Mesenchymal stem cell (in vitro differentiated cells and primary cell): ENCODE measurements at regions not wholly inside any gene's neighbourhood (a gene's known extent, or its start where the extent isn't known, plus 50 kb on each side); places are given as distances from the start of the nearest gene placed in this dataset.

Source experiments
- DNase-seq: peaks from one replicate; pipeline ENCODE4 v3.0.0-alpha.2; 2013
- H2AFZ ChIP-seq: one replicate; pipeline ENCODE4 v1.6.1; 2013; ENCODE audit warnings: low read depth, mild to moderate bottlenecking, control low read depth, inconsistent platforms, low read length, moderate library complexity
- H2AK5ac ChIP-seq: 2 replicates; pipeline ENCODE4 v1.6.1; 2013; ENCODE audit warnings: low read length, moderate library complexity, mild to moderate bottlenecking, inconsistent platforms; ENCODE audit not compliant: severe bottlenecking
- H2BK120ac ChIP-seq: one replicate; pipeline ENCODE4 v1.6.1; 2013; ENCODE audit warnings: low read depth, mild to moderate bottlenecking, inconsistent platforms, low read length, moderate library complexity
- H2BK12ac ChIP-seq, 2 experiments: one replicate each; pipeline ENCODE4 v1.6.1; 2013; ENCODE audit warnings: inconsistent platforms in 2 of 2, low read length in 2 of 2, mild to moderate bottlenecking in 2 of 2, moderate library complexity in 2 of 2, control low read depth in 1 of 2
- H2BK15ac ChIP-seq: one replicate; pipeline ENCODE4 v1.6.1; 2013; ENCODE audit warnings: mild to moderate bottlenecking, low read depth, inconsistent platforms; ENCODE audit not compliant: poor library complexity, severe bottlenecking
- H2BK5ac ChIP-seq: 2 replicates; pipeline ENCODE4 v1.6.1; 2013; ENCODE audit warnings: low read depth, mild to moderate bottlenecking, low read length, control low read depth, inconsistent platforms; ENCODE audit not compliant: poor library complexity, severe bottlenecking
- H3K14ac ChIP-seq, 2 experiments: one replicate each; pipeline ENCODE4 v1.6.1; 2013; ENCODE audit warnings: inconsistent platforms in 2 of 2, low read length in 2 of 2, control low read depth in 1 of 2, mild to moderate bottlenecking in 1 of 2, moderate library complexity in 1 of 2
- H3K18ac ChIP-seq, 2 experiments: one replicate each; pipeline ENCODE4 v1.6.1; 2013; ENCODE audit warnings: inconsistent platforms in 2 of 2, low read length in 2 of 2, control low read depth in 1 of 2, low read depth in 1 of 2, mild to moderate bottlenecking in 1 of 2
- H3K23ac ChIP-seq, 2 experiments: one replicate each; pipeline ENCODE4 v1.6.1; 2013; ENCODE audit warnings: inconsistent platforms in 2 of 2, low read length in 2 of 2, mild to moderate bottlenecking in 2 of 2, moderate library complexity in 2 of 2, control low read depth in 1 of 2
- H3K27ac ChIP-seq: 2 replicates; pipeline ENCODE4 v1.5.1; 2013; ENCODE audit warnings: mild to moderate bottlenecking, moderate library complexity, low read length, control low read depth, inconsistent platforms; ENCODE audit not compliant: poor library complexity, severe bottlenecking
- H3K27me3 ChIP-seq, 2 experiments: 2 replicates each; pipeline versions ENCODE4 v1.6.1 to v1.7.0; 2013; ENCODE audit warnings: low read length in 2 of 2, mild to moderate bottlenecking in 2 of 2, moderate library complexity in 2 of 2, control low read depth in 1 of 2, inconsistent platforms in 1 of 2; ENCODE audit not compliant: control insufficient read depth in 1 of 2, insufficient read depth in 1 of 2
- H3K36me3 ChIP-seq, 2 experiments: 2 replicates each; pipeline versions ENCODE4 v1.6.1 to v1.7.0; 2013; ENCODE audit warnings: low read length in 2 of 2, control low read depth in 1 of 2, inconsistent platforms in 1 of 2, low read depth in 1 of 2, mild to moderate bottlenecking in 1 of 2; ENCODE audit not compliant: insufficient read depth in 2 of 2, control insufficient read depth in 1 of 2
- H3K4ac ChIP-seq, 2 experiments: one replicate each; pipeline ENCODE4 v1.6.1; 2013; ENCODE audit warnings: inconsistent platforms in 2 of 2, low read length in 2 of 2, mild to moderate bottlenecking in 2 of 2, moderate library complexity in 2 of 2, control low read depth in 1 of 2, low read depth in 1 of 2
- H3K4me1 ChIP-seq: 2 replicates; pipeline ENCODE4 v1.6.1; 2013; ENCODE audit warnings: low read depth, low read length, control low read depth; ENCODE audit not compliant: control insufficient read depth, insufficient read depth
- H3K4me2 ChIP-seq: 2 replicates; pipeline ENCODE4 v1.6.1; 2013; ENCODE audit warnings: low read length, mild to moderate bottlenecking, inconsistent platforms; ENCODE audit not compliant: poor library complexity, severe bottlenecking
- H3K4me3 ChIP-seq, 2 experiments: 2 replicates each; pipeline versions ENCODE4 v1.5.1 to v1.7.0; 2013; ENCODE audit warnings: low read length in 2 of 2, mild to moderate bottlenecking in 2 of 2, control low read depth in 1 of 2, low read depth in 1 of 2; ENCODE audit not compliant: insufficient read depth in 1 of 2
- H3K79me1 ChIP-seq: replicated peaks from 2 replicates; pipeline ENCODE4 v1.6.1; 2013; ENCODE audit warnings: mild to moderate bottlenecking, control low read depth, low read length, inconsistent platforms; ENCODE audit not compliant: poor library complexity, severe bottlenecking
- H3K9ac ChIP-seq: 2 replicates; pipeline ENCODE4 v1.7.0; 2013; ENCODE audit warnings: mild to moderate bottlenecking, low read length, moderate library complexity
- H3K9me3 ChIP-seq: 2 replicates; pipeline ENCODE4 v1.7.0; 2013; ENCODE audit warnings: mild to moderate bottlenecking, low read length; ENCODE audit not compliant: control insufficient read depth
- H4K8ac ChIP-seq: one replicate; pipeline ENCODE4 v1.6.1; 2013; ENCODE audit warnings: inconsistent platforms, mild to moderate bottlenecking, low read length, moderate library complexity
- H4K91ac ChIP-seq: one replicate; pipeline ENCODE4 v1.6.1; 2013; ENCODE audit warnings: mild to moderate bottlenecking, low read length, inconsistent platforms
- WGBS: methylation state at CpG from one replicate; pipeline ENCODE4 v1.1.7; 2013; ENCODE audit warnings: mixed read lengths; 5-methylcytosine and 5-hydroxymethylcytosine counted together

DNA sequence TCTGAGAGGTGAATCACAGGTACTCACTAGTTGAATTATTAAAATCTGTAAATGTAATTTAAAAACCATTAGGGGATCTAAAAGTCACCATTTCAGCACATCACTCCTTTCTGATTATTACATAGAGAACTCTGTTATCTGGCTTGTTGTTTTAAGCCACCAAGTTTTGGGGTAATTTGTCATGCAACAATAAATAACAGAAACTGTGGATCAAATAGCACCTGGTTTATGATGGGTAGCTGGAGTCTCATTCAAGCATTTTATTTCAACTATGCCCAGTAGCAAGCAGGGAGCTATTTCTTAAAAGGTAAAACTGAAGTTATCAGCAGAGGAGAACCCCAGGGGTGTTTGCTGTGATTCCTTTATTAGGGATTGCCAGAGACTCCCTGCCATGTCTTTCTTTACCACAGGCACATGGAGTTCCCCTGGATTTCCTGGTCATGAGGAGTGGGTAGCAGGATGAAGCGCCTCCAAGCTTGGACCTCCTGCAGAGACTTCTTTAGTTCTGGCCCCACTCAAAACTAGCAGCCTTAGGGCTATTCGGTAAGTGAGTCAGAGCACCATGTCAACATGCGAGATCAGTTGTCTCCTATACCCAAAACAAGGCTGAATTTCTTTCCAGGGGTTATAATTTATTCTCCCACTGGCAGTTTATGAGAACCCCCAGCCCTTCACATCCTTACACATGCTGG lies 179.2 kb downstream of the GIPC2 start:
- Histone ChIP-seq H3K18ac (no peak overlapping the region), H3K4me2 (peak overlapping the region; percentile 26), H3K9ac (no peak overlapping the region), H2BK12ac (no peak overlapping the region), H2AK5ac (no peak overlapping the region), H3K4me3 (no peak overlapping the region), H3K14ac (no peak overlapping the region), H3K27me3 (no peaks in the 10 kb centered on the region), H3K4me1 (peaks cover 1% of the 10 kb centered on the region), H2BK15ac (no peak overlapping the region), H2BK120ac (no peak overlapping the region), H3K27ac (no peak overlapping the region), H3K79me1 (no peaks in the 10 kb centered on the region), H2BK5ac (no peak overlapping the region), H4K91ac (no peak overlapping the region), H3K9me3 (peaks cover 11% of the 10 kb centered on the region), H3K23ac (no peak overlapping the region), H2AFZ (no peak overlapping the region), H3K36me3 (no peaks in the 10 kb centered on the region), H4K8ac (no peak overlapping the region), H3K4ac (no peak overlapping the region)
- DNase-seq, result no peak
- WGBS, result 56% methylated on average over 3 of the region's 3 CpGs

DNA sequence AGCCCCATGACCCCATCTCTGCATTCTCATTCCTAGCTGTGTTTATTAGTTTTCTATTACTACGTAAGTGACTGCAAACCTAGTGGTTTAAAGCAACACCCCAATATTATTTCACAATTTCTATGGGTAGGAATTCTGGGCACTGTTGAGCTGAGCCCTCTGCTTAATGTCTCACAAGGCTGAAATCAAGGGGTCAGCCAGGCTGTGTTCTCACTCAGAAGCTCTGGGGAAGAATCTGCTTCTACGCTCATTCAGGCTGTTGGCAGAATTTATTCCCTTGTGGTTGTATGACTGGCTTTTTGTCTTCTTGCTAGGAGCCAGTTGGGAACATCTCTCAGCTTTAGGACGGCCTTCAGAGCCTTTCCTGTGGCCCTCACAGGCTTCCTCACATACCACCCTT lies 181.0 kb downstream of the GIPC2 start:
- H3K36me3 ChIP-seq, result no peaks in the 10 kb centered on the region
- H3K9ac ChIP-seq, result no peak overlapping the region
- no peaks in the 10 kb centered on the region for H3K27me3 ChIP-seq
- no peak overlapping the region for H2AK5ac ChIP-seq
- H3K4me3 ChIP-seq, result no peak overlapping the region
- no peak overlapping the region for H3K27ac ChIP-seq
- H2BK15ac ChIP-seq, result no peak overlapping the region
- no peak overlapping the region for H3K14ac ChIP-seq
- H3K79me1 ChIP-seq, result no peaks in the 10 kb centered on the region
- H3K9me3 ChIP-seq, result peaks cover 11% of the 10 kb centered on the region
- H3K4ac ChIP-seq, result no peak overlapping the region
- H2AFZ ChIP-seq, result no peak overlapping the region
- 64% methylated on average over 3 of the region's 3 CpGs for WGBS
- H2BK120ac ChIP-seq, result no peak overlapping the region
- no peak overlapping the region for H3K23ac ChIP-seq
- H2BK12ac ChIP-seq, result no peak overlapping the region
- DNase-seq, result no peak
- no peak overlapping the region for H4K8ac ChIP-seq
- no peak overlapping the region for H3K18ac ChIP-seq
- H3K4me1 ChIP-seq, result peaks cover 1% of the 10 kb centered on the region
- H4K91ac ChIP-seq, result no peak overlapping the region
- no peak overlapping the region for H2BK5ac ChIP-seq
- no peak overlapping the region for H3K4me2 ChIP-seq

DNA sequence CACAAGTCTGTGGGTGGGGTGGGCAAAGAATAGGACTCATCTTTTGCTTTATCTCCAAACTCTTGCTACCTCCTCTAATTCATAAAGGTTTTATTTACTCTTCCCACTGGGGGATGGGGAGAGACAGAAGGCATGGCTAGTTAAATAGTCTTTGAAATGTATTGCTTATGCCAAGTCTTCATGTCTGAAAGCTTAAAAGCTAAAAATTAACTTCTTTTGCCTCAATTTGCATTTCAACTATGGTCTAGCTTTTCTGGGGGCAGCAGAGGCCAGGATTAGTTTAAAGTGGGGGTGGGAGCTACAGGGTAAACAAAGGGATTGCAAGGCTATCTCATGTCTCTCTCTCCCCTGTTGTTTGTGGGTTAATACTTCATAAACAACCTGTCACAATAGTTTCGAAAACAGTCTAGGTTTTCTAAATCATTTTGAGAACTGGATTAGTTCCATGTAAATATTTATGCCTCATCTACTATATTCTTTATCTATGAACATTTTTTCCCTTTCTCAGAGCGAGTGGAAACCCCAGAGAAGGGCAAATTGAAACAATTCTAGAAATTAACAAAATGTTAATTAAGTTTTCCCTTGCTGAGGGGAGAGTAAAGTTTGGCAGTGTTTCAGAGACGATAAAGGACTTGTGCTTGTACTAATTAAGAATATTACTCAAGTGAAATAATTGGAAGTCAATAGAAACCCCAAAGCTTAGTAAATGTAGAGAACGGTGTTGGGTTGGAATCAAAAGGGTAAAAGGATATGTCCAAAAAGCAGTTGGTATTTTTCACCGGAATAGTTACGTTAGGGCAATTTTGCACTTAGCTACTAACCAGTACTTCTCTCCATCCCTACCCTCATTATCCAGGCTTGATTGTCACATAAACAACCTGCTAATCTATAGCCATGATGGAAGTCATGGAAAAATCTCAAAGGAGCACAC lies 182.2 kb downstream of the GIPC2 start:
- H3K4ac ChIP-seq, result no peak overlapping the region
- peaks cover 1% of the 10 kb centered on the region for H3K4me1 ChIP-seq
- no peak overlapping the region for H3K9ac ChIP-seq
- H3K79me1 ChIP-seq, result no peaks in the 10 kb centered on the region
- H2BK15ac ChIP-seq, result no peak overlapping the region
- no peak overlapping the region for H2BK12ac ChIP-seq
- no peak overlapping the region for H3K14ac ChIP-seq
- no peak overlapping the region for H2BK120ac ChIP-seq
- H3K4me2 ChIP-seq, result no peak overlapping the region
- no peak for DNase-seq
- WGBS, result 78% methylated on average over 3 of the region's 6 CpGs
- no peaks in the 10 kb centered on the region for H3K27me3 ChIP-seq
- H2BK5ac ChIP-seq, result no peak overlapping the region
- no peak overlapping the region for H3K18ac ChIP-seq
- no peak overlapping the region for H3K4me3 ChIP-seq
- H2AK5ac ChIP-seq, result no peak overlapping the region
- H3K23ac ChIP-seq, result no peak overlapping the region
- peaks cover 11% of the 10 kb centered on the region for H3K9me3 ChIP-seq
- no peak overlapping the region for H3K27ac ChIP-seq
- no peak overlapping the region for H4K8ac ChIP-seq
- no peak overlapping the region for H2AFZ ChIP-seq
- no peak overlapping the region for H4K91ac ChIP-seq
- H3K36me3 ChIP-seq, result no peaks in the 10 kb centered on the region

DNA sequence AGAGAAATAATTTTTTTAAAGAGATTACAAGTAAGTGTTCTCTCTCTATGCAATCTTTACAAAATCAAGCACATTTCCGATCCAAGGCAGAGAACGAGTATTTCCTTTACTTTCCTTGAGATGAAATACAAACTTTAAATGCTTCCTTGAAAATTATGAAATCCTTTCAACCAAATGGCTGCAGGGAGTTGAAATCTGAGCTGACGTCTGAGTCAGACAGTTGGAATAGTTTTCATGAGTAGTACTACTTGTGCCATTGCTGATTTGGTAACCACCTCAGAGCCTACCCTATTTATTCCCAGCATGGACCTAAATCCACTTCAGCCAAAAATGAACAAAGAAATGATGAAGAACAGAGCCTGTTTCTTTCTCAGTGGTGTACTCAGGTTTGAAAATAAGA lies 183.6 kb downstream of the GIPC2 start:
- Histone ChIP-seq H3K9ac (peak overlapping the region; percentile 15), H3K4me1 (peaks cover 1% of the 10 kb centered on the region), H3K14ac (no peak overlapping the region), H4K91ac (no peak overlapping the region), H3K4me3 (no peak overlapping the region), H3K27me3 (no peaks in the 10 kb centered on the region), H3K79me1 (no peaks in the 10 kb centered on the region), H3K18ac (no peak overlapping the region), H3K4ac (no peak overlapping the region), H3K36me3 (no peaks in the 10 kb centered on the region), H3K23ac (no peak overlapping the region), H4K8ac (no peak overlapping the region), H2AFZ (no peak overlapping the region), H2AK5ac (no peak overlapping the region), H2BK5ac (no peak overlapping the region), H2BK12ac (no peak overlapping the region), H3K9me3 (peaks cover 11% of the 10 kb centered on the region), H3K4me2 (no peak overlapping the region), H2BK120ac (no peak overlapping the region), H2BK15ac (no peak overlapping the region), H3K27ac (no peak overlapping the region)
- peak; percentile 10 for DNase-seq
- 92% methylated on average over 2 of the region's 3 CpGs for WGBS
